Right lung (tissue), 2 donors: ENCODE measurements at regions not wholly inside any gene's neighbourhood (a gene's known extent, or its start where the extent isn't known, plus 50 kb on each side); places are given as distances from the start of the nearest gene placed in this dataset.
"Not testable (repeated sequence)": the region's sequence is repeated elsewhere in the genome, so short reads cannot be mapped to it uniquely, and the experiment has no call there.

Experiments used
- DNase-seq, 2 donors: peaks; one replicate each; pipeline ENCODE4 v3.0.0-alpha.2; 2013

DNA sequence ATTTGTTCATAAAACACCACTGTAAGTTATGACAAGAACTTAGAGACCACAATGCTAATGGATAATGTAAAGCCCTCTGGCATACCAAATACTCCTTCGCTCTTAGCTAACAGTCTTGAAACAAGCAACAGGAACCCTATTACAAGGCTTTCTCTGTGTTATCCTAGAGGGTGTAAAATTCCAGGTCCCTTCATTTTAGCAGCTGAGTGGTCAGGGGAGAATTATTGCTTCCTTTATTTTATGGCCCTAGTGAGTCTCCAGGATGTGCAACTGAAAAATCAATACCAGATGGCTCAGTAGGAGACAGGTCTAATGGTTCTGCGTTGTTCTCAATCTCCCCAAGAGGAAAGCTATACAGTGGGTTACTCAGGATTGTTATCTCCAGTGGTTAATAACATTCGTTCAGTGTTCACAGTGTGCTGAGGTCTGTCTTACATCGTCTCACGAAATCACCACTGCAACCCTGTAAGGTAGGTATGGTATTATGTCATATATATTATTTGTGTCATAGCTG, 172.7 kb upstream of the CNOT2 start:
- DNase-seq: no peak

GRCh38 chr12:70074510-70074909, 168.7 kb upstream of the CNOT2 start:
- DNase-seq: no peak

- no peak for DNase-seq
Observed at GRCh38 chr12:70077441-70077840, 165.8 kb upstream of the CNOT2 start.

DNA sequence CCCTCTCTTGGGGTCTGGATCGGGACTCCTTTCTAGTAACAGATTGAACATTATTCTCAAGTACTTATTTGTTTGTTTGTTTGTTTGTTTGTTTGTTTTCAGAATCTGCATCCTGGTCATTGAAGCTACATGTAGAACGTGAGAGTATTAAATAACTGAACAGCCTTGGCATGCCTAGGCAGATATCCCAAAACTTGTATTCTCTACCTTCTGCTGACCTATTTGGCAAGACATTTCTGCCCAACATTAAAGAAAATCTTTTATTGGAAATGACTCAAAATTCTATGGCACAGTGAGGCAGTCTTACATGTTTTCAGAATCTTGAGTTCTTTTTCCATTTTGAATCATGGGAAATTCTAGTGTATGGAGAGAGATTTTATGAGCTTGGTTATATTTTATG, 165.1 kb upstream of the CNOT2 start:
- no peak for DNase-seq

DNA sequence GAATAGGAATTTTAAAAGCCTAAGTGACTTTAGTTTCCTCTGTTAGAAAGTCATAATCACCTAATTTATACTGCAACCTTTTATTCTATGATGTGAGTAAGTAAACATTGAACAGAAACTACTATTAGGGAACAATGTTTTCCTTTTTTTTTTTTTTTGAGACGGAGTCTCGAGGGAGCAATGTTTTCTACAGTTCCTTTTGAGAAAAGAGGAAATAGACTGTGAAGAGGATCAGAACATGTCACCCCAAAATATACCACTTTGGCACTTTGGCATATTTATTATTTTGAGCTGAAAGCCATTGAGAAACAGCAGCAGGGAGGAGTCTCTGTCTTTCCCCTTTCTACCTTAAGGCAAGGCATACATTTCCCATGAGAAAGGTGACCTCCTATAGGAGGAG, 162.7 kb upstream of the CNOT2 start:
- DNase-seq: no peak

DNA sequence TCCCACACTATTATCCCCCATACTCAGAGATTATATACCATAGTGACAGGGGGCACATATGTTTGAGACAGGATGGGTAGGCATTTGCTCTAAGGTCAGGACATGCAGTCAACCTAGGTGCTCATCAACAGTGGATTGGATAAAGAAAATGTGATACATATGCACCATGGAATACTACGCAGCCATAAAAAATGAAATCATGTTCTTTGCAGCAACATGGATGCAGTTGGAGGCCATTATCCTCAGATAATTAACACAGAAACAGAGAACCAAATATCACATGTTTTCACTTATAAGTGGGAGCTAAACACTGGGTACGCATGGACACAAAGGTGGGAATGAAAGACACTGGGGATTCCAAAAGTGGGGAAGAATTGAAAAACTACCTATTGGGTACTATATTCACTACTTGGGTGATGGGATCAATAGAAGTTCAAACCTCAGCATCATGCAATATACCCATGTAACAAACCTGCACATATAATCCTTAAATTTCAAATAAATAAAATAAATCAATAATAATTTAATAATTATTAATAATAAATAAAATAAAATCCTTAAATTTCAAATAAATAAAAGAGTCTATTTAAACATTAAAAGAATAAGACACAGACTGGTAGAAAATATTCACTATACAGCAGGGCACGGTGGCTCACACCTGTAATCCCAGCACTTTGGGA, 160.1 kb upstream of the CNOT2 start:
- DNase-seq: no peak

DNA sequence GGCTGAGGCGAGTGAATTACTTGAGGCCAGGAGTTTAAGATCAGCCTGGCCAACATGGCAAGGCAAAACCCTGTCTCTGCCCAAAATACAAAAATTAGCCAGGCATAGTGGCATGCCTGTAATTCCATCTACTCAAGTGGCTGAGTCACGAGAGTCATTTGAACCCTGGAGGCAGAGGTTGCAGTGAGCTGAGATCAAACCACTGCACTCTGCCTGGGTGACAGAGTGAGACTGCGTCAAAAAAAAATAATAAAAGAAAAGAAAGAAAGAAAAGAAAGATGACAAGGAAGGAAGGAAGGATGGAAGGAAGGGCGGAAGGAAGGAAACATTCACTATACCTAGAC, 159.6 kb upstream of the CNOT2 start:
- DNase-seq: no peak

GRCh38 chr12:70086372-70086771, 156.9 kb upstream of the CNOT2 start:
- not testable (repeated sequence) for DNase-seq

DNA sequence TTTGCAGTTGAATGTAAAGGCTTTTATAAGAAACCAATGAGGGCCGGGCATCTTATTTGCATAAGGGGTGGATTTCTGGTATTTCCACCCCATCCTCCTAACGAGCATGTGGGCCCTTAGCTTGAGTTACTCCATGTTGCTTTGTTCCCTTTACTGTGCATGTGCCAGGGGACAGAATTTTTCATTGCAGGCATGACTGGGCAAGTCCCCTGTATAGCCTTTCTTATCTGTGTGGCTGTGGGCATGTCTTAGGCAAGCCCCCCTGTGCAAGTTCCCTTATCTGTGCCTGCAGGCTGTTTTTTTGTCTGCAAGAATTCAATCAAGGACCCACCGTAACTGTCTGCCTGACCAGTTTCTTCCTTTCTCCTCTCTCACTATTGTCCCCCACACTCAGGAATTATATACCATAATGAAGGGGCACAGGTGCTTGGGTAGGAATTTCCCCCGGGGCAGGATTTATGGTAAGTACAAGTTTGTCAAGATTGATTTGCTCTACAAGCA, 152.2 kb upstream of the CNOT2 start:
- no peak for DNase-seq

DNA sequence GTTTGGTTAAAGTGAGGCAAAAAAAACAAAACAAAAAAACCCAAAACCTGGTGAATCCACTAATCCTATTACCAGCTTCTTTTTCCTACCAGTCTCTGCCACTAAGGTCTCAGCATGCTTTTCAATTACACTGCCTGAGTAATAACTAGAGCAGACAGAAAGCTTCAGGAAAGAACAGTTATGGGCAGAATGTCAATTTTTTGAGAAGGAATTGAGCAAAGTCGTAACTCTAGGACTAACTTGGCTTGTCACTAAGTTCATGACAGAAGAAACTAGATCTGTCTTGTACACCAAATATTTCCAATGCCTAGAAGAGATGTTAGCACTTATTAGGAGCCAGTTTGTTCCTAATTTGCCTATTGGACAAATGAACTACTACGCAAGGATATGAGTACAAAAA, 148.8 kb upstream of the CNOT2 start:
- DNase-seq: peak; percentile 14 to 20

DNA sequence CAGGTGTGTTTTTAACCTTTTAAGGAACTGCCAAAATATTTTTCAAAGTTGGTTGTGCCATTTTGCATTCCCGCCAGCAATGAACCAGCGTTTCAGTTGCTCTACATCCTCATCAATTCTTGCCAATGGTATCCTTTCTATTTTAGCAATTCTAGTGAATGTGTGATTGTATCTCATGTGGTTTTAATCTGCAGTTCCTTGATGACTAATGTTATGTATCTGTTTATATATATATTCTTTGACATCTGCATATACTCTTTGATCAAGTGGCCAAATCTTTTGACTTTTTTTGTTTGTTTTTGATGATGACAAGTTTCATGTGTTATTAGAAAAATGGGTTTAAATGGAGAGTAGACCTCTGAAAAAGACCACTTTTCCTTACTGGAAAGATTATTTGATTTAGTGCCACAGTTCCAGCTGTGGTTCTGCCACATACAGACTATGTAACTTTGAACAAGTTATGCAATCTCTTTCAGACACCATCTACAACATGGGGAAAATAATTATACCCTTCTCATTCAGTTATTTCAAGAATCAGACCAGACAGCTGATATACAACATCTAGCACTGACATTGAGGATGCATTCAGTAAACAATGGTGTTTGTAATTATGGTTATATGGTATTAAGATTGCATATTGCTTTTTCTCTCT, 146.3 kb upstream of the CNOT2 start:
- peak; percentile 70 to 73 for DNase-seq

DNA sequence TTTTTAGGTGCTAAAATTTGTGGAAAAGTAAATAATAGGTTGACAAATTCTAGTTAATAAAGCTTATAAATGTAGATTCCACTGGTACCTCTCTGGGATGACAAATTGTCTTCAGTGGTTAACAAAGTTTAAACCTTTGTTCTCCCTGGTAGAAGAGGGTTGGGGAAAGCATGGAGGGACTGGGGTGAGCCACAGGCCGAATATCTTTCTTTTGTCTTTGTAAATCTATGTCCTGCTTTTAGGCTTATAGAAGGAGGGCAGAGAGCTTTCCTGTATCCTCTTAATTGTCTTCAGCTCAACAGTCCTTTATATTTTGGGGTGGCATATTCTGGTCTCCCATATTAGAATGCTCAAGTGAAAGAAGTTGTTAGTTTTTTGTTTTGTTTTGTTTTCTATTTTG, 142.2 kb upstream of the CNOT2 start:
- no peak for DNase-seq

DNA sequence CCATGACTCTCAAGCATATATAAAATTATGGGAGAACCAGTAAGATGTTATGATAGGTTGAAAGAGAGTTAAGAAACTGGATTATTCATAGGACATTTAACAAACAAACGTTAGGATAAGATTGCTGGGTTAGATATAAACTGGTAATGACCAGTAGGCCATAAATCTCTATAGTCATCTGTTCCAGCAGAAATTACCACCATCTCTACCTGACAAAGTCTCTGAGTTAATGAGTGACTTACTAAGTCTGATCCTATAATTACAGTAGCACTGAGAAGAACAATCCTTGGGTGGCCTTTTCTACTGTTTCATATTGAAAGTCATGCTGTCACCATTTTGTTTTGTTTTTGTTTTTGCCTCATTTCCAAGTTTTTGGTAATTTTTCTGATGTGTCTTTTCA, 136.9 kb upstream of the CNOT2 start:
- no peak for DNase-seq

DNA sequence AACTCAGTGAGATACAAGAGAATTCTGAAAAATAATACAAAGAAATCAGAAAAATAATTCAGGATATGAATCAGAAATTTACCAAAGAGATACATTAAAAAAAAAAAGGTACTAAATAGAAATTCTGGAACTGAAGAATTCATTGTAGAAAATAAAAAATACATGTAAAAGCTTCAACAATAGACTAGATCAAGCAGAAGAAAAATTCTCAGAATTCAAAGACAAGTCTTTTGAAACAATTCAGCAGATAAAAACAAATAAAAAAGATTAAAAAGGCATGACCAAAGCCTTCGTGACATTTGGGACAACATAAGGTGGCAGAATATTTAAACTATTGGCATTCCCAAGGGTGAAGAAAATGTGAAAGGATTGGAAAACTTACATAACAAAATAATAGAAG, 133.1 kb upstream of the CNOT2 start:
- DNase-seq: no peak

- no peak for DNase-seq
Observed at GRCh38 chr12:70117670-70118069, 125.6 kb upstream of the CNOT2 start.

GRCh38 chr12:70120970-70121369, 122.3 kb upstream of the CNOT2 start:
- no peak for DNase-seq

GRCh38 chr12:70121562-70121961, 121.7 kb upstream of the CNOT2 start:
- DNase-seq: no peak

DNA sequence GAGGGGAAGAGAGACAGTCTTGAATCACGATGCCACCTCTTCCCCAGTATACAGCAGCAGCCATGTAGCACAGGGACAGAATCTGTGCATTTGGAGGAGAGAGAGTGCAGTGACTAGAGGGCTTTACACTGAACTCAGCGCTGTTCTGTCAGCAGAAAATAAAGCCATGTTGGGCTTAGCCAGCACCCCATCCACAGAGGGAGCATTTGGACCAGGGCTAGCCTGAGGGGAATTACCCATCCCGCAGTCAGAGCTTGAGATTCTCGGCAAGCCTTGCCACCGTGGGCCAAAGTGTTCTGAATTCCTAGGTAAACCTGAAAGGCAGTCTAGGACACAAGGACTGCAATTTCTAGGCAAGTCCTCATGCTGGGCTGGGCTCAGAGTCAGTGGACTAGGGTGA, 120.4 kb upstream of the CNOT2 start:
- no peak for DNase-seq

DNA sequence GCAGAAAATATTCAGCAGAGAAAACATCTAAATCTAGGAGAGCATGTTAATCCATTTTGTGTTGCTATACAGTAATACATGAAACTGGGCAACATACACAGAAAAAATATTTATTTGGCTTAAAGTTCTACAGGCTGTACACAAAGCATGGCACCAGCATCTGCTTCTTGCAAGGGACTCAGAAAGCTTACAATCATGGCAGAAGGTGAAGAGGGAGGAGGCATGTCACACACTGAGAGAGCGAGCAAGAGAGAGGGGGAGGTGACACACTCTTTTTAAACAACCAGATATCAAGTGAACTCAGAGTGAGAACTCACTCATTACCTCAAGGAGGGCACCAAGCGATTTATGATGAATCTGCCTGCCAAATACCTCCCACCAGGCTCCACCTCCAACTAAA, 94.2 kb upstream of the CNOT2 start:
- no peak for DNase-seq

DNA sequence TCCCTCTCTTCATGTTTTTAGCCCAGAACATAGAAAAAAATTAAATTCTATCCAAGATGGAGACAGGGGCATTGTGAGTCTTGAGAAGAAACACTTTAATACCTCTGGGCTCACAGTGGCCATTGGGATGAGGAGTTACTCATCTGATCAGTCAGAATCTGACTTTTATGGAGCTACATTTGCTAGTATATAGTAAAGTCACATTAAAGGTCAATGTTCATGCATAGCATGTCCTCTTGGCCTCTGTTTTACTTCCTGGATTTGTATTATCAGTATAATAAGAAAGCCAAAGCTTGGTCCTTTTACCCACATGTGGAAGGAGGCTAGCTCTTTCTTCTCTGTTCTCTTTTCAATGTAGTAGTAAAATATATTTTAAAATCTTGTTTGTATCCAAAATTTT, 93.6 kb upstream of the CNOT2 start:
- no peak for DNase-seq

GRCh38 chr12:70150230-70150629, 93.0 kb upstream of the CNOT2 start:
- no peak for DNase-seq

DNA sequence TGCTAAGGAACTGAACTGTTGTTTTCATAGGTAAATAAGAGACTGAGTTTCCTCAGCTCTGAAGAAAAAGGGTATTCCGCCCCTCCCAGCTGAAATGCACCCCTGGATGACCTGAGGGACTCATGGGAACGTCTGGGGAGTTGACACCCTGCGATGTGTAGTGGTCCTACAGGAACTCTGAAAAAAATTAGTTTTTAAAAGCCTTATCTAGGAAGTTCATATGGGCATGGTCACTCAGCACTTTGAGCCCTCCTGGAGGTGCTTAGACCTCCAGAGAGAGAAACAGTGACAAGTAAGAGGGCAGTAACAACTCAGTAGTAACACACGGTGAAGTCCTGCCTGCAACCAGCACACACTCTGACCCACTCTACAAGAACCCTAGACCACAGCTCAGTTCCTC, 91.2 kb upstream of the CNOT2 start:
- DNase-seq: no peak

GRCh38 chr12:70154087-70154638, 89.1 kb upstream of the CNOT2 start:
- DNase-seq: no peak
